ENCODE measurements at regions not wholly inside any gene's neighbourhood (a gene's known extent, or its start where the extent isn't known, plus 50 kb on each side); places are given as distances from the start of the nearest gene placed in this dataset.

GRCh38 chr16:54212893-54213292, 73.7 kb downstream of the IRX3 start:
- TF ChIP-seq CTCF (conservative IDR thresholded peaks at IDR 0.05; ENCODE audit: low read depth in 2 of 2) = no peak
- TF ChIP-seq ETS1 (IDR thresholded peaks at IDR 0.05) = no peak
- no peak for TF ChIP-seq JUNB (IDR thresholded peaks at IDR 0.05; ENCODE audit: unreplicated experiment)
- TF ChIP-seq REST (IDR thresholded peaks at IDR 0.05; ENCODE audit: unreplicated experiment) = no peak
- no peak for TF ChIP-seq EZH2phosphoT487 (IDR thresholded peaks at IDR 0.05; ENCODE audit: unreplicated experiment)
- no peak for TF ChIP-seq POLR2AphosphoS5 (IDR thresholded peaks at IDR 0.05; ENCODE audit: low read depth)
- no peak for TF ChIP-seq CREB1 (CRISPR knock-in tag; IDR thresholded peaks at IDR 0.05; ENCODE audit: low read depth)
- no peak for TF ChIP-seq EZH2 (IDR thresholded peaks at IDR 0.05; ENCODE audit: low read depth, unreplicated experiment)
- TF ChIP-seq ZNF114 (CRISPR knock-in tag; IDR thresholded peaks at IDR 0.05) = no peak
- TF ChIP-seq ZNF462 (CRISPR knock-in tag; IDR thresholded peaks at IDR 0.05) = no peak
- no peak for TF ChIP-seq ZNF331 (CRISPR knock-in tag; IDR thresholded peaks at IDR 0.05; ENCODE audit: low read depth)
